Ovary (tissue), 3 donors: ENCODE measurements at regions not wholly inside any gene's neighbourhood (a gene's known extent, or its start where the extent isn't known, plus 50 kb on each side); places are given as distances from the start of the nearest gene placed in this dataset.
"Not testable (repeated sequence)": the region's sequence is repeated elsewhere in the genome, so short reads cannot be mapped to it uniquely, and the experiment has no call there.

Experiments
- CTCF ChIP-seq, 3 donors: fragments of 450-650 bp in 2 of 3; fragments of 200-600 bp in 1 of 3; IDR thresholded peaks; one replicate each; pipeline versions ENCODE4 v1.5.1 to v1.8.0; 2016 to 2022; ENCODE audit warnings: antibody characterized with exemption in 3 of 3, mild to moderate bottlenecking in 1 of 3
- EP300 ChIP-seq: sonication (generic); formaldehyde crosslinking; IDR thresholded peaks from one replicate; pipeline ENCODE4 v1.6.1; 2017; ENCODE audit warnings: antibody characterized with exemption
- POLR2A ChIP-seq: fragments of 450-650 bp; IDR thresholded peaks from one replicate; pipeline ENCODE4 v1.6.1; 2017; ENCODE audit warnings: antibody characterized with exemption, mild to moderate bottlenecking, moderate library complexity
- donor health status: DM: no; HTN: no; CAD: no.

- TF ChIP-seq POLR2A; CTCF (IDR thresholded peaks at IDR 0.05); EP300: not testable (repeated sequence)
Observed at GRCh38 chr4:118492963-118493362, 140.2 kb upstream of the PRSS12 start.
